ENCODE measurements at regions not wholly inside any gene's neighbourhood (a gene's known extent, or its start where the extent isn't known, plus 50 kb on each side); places are given as distances from the start of the nearest gene placed in this dataset.

GRCh38 chr4:86542319-86543027 lies 51.6 kb upstream of the PTPN13 start:
- H3K27ac ChIP-seq (ENCODE audit: low read depth, low read length) = no peak overlapping the region
- no peak overlapping the region for H3K9ac ChIP-seq (ENCODE audit: low read length in 5 of 5)

GRCh38 chr4:86543080-86543479 lies 51.0 kb upstream of the PTPN13 start:
- Histone ChIP-seq H3K27ac (ENCODE audit: low read depth, low read length) (no peak overlapping the region), H3K4me3 (ENCODE audit: low read depth in 1 of 5, low read length in 5 of 5) (no peak overlapping the region), H3K36me3 (ENCODE audit: control insufficient read depth in 5 of 5, insufficient read depth in 5 of 5, low read length in 5 of 5) (no peaks in the 10 kb centered on the region), H3K27me3 (ENCODE audit: control insufficient read depth in 5 of 5, insufficient read depth in 4 of 5, low read length in 5 of 5) (peaks cover 0 to 8% (median 0%) of the 10 kb centered on the region in 5 donors), H3K4me1 (ENCODE audit: control insufficient read depth in 5 of 5, insufficient read depth in 5 of 5, low read length in 5 of 5) (peaks cover 0 to 6% (median 0%) of the 10 kb centered on the region in 5 donors), H3K9me3 (ENCODE audit: control insufficient read depth in 5 of 5, low read length in 5 of 5) (no peaks in the 10 kb centered on the region), H3K9ac (ENCODE audit: low read length in 5 of 5) (no peak overlapping the region)

More at GRCh38 chr4:86542319-86543027, 51.6 kb upstream of the PTPN13 start:
- Histone ChIP-seq H3K4me3 (ENCODE audit: low read depth in 1 of 5, low read length in 5 of 5) (no peak overlapping the region), H3K9me3 (ENCODE audit: control insufficient read depth in 5 of 5, low read length in 5 of 5) (no peaks in the 10 kb centered on the region), H3K27me3 (ENCODE audit: control insufficient read depth in 5 of 5, insufficient read depth in 4 of 5, low read length in 5 of 5) (peaks cover 0 to 8% (median 0%) of the 10 kb centered on the region in 5 donors), H3K36me3 (ENCODE audit: control insufficient read depth in 5 of 5, insufficient read depth in 5 of 5, low read length in 5 of 5) (no peaks in the 10 kb centered on the region), H3K4me1 (ENCODE audit: control insufficient read depth in 5 of 5, insufficient read depth in 5 of 5, low read length in 5 of 5) (peaks cover 0 to 6% (median 0%) of the 10 kb centered on the region in 5 donors)

- Histone ChIP-seq H3K27me3 (ENCODE audit: control insufficient read depth in 5 of 5, insufficient read depth in 4 of 5, low read length in 5 of 5) (peaks cover 0 to 8% (median 0%) of the 10 kb centered on the region in 5 donors), H3K27ac (ENCODE audit: low read depth, low read length) (no peak overlapping the region), H3K4me3 (ENCODE audit: low read depth in 1 of 5, low read length in 5 of 5) (no peak overlapping the region), H3K9ac (ENCODE audit: low read length in 5 of 5) (no peak overlapping the region), H3K36me3 (ENCODE audit: control insufficient read depth in 5 of 5, insufficient read depth in 5 of 5, low read length in 5 of 5) (no peaks in the 10 kb centered on the region), H3K9me3 (ENCODE audit: control insufficient read depth in 5 of 5, low read length in 5 of 5) (no peaks in the 10 kb centered on the region), H3K4me1 (ENCODE audit: control insufficient read depth in 5 of 5, insufficient read depth in 5 of 5, low read length in 5 of 5) (peaks cover 0 to 6% (median 0%) of the 10 kb centered on the region in 5 donors)
These were observed 50.4 kb upstream of the PTPN13 start for GRCh38 chr4:86543560-86544309.

GRCh38 chr4:86544310-86544966 lies 49.7 kb upstream of the PTPN13 start:
- Histone ChIP-seq H3K9me3 (ENCODE audit: control insufficient read depth in 5 of 5, low read length in 5 of 5) (no peaks in the 10 kb centered on the region), H3K27ac (ENCODE audit: low read depth, low read length) (no peak overlapping the region), H3K4me3 (ENCODE audit: low read depth in 1 of 5, low read length in 5 of 5) (no peak overlapping the region), H3K27me3 (ENCODE audit: control insufficient read depth in 5 of 5, insufficient read depth in 4 of 5, low read length in 5 of 5) (peaks cover 0 to 8% (median 0%) of the 10 kb centered on the region in 5 donors), H3K4me1 (ENCODE audit: control insufficient read depth in 5 of 5, insufficient read depth in 5 of 5, low read length in 5 of 5) (peaks cover 0 to 6% (median 0%) of the 10 kb centered on the region in 5 donors), H3K9ac (ENCODE audit: low read length in 5 of 5) (no peak overlapping the region), H3K36me3 (ENCODE audit: control insufficient read depth in 5 of 5, insufficient read depth in 5 of 5, low read length in 5 of 5) (no peaks in the 10 kb centered on the region)
